Hematopoietic multipotent progenitor cell (in vitro differentiated cells): ENCODE measurements at regions not wholly inside any gene's neighbourhood (a gene's known extent, or its start where the extent isn't known, plus 50 kb on each side); places are given as distances from the start of the nearest gene placed in this dataset.

Experiments used
- DNase-seq, 3 donors: peaks; one replicate each; pipeline ENCODE4 v3.0.0-alpha.2; 2011 to 2015; ENCODE audit warnings: low read depth in 2 of 3, low spot score in 2 of 3

DNA sequence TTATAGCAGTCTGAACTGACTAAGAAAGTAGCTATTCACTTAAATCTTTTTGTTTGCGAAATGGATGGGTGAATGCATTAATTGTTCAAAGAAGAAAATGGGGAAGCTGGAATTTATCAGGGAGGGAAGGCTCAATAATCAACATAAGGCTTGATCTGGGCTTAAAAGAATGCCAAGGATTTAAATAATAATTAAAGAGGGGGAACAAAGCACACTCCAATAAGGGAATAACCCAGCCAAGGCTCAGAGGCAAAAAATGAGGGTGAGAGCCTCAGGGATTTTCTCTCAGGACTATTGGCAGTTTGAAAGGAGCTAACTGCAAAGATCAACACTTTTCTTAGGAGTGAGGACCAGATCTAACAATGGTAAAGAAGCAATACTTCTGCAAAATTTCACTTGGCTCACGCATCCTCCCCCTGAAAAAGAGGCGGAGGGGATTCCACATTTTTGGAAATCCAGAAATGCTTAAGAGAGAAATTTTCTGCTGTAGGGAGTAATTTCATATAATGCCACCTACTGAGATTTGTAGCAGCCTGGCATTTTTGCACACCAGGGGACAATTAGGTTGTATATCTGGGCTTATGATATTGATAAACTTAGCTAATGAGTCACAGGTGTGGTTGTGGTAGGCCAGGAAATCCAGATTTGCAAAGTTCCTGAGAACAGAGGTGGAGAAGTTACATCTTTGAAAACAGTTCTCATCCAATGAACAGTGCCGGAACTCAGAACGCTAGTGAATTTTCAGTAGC is 405.1 kb downstream of the TUSC7 start:
- DNase-seq = no peak

DNA sequence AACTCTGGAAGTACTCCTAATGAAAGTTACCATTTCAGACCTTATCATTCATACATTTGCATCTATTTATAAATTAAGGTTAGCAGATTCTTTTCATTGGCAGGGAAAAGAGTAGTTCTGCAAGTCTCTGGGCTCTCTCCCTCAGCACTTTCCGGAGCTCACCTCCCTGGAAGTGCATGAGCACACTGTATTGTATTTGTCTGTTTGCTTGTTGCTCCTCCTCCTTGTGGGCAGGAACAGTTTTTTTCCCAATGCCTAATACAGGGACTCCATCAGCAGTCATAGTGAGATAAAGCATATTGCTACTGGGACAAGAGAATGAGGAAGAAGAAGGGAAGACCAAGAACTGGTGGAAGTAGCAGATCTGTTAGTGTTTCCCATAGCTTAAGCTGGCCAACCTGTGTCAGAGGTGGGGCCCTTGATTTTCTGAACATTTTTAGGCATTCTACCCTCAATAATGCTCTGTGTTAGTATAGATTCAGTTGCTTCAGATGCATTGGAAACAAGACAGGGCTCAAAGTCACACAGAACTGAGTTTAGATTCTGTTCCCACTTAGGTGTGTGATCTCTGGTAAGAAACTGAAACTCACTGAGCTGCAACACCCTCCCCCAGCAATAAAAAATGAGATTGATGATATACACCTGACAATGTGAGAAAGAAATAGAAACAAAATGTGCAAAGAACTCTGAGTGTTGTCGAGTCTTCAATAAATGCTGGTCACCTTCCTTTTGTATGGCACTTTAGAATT is 407.8 kb downstream of the TUSC7 start:
- no peak for DNase-seq

DNA sequence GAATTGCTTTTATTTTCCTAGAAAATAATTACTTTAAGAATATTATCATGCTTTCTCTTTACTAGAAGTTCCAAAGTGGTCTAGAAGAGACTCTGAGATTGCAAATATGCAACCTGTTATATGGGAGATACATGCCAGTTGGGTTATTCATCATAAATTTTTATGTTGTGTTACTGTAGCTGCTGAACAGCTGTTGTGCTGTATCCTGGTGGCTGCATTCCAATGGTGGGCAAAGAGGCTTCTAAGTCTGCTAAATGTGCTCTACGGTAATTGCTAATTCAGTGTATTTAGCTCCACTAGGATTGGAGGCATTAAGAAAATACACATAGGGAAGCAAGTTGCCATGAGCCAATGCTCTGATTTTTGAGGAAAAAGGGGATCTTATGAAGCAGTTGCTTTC is 409.0 kb downstream of the TUSC7 start:
- DNase-seq = no peak

DNA sequence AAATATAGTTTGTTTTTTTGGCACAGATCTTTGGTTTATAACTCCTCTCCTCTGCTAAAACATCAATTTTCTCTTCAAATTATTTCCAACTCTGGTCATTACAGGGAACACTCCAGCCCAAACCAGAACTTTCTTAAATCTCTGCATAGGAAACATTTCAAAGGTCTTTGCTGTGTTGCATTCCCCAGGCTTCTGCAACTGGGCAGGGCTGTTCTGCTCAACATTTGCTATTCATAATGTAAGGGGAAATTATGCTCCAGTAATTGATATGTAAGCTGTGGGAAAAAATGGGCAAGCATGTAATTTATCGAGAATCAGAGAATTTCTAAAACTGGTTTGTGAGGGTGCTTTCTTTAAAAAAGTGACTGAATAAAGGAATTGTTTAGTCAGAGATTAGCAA is 410.4 kb downstream of the TUSC7 start:
- no peak for DNase-seq

DNA sequence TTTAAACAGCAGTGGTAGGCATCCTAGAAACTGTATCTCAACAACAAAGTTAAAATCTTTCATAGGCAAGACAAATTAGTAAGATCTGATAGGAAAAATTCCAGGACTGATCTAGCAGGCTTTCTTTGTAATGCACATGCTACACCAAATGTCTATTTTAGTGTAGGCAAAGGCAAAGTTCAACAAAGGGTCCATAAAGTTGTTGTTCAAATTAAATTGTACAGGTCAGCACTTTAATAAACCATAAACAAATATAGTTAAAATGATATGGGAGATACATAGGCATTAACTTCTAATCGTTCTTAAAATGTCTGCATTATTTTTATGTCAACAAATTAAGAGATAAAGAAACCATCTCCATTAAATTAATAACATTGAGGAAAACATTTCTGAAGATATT is 413.0 kb downstream of the TUSC7 start:
- DNase-seq = no peak

DNA sequence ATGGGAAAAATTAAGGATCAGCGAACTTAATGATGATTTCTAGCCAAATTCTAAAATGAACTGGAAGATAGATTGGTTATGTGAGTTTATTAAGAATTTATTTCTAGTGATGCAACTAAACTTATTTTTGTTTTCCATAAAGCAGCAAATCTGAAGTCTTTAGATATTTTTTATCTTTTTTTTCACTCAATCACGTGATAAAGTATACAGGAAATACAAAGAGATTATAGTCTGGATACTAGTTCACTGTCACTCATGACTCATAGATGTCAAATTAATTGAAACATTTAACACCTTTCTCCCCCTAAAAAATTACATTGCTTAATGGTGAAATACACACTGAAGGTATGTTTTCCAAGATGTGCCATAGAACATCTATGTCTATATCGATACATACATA is 416.9 kb downstream of the TUSC7 start:
- DNase-seq = no peak

DNA sequence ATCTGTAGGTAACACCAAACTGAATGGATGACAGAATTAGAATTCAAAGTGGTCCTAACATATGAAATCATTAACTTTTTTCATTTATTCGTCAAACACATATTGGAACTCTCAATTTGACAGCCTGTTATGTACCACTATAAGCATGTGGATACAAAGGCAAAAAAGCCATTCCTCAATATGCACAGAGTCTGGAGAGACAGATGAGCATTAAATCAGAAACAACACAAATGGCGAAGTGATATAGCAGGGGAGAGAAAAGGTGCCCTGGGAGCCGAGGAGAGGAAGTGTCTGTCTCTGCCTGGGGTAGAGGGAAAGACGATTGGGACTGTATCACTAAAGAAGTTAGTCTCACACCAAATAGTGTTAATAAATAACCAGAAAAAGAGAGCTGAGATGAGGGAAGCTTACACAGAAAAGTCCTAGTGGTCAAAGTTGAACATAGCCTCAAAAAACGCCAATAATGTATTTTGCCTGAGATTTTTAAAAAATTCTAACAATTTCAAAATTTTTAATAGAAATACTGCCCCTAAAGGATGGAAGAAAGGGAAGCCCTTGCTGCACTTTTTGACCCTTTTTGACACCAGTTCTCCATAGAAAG is 417.5 kb downstream of the TUSC7 start:
- DNase-seq = no peak

DNA sequence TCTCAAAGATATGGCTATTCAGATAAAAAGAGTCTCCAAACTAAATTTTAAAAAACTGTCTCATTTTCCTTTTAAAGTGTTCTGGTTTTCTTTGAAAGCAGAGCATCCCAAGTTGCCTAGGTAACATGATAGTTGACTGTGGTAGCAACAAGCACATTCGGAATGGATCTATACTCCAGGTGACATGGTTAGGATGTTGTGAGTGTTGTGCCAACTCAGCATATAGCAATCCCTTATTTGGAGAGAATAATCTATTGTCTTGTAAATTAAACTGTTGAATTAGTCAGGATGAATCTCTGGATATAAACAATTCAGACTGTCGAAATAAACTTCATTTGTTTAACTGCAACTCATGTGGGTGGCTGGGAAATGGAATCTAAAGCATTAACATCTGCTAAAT is 418.6 kb downstream of the TUSC7 start:
- DNase-seq = no peak

DNA sequence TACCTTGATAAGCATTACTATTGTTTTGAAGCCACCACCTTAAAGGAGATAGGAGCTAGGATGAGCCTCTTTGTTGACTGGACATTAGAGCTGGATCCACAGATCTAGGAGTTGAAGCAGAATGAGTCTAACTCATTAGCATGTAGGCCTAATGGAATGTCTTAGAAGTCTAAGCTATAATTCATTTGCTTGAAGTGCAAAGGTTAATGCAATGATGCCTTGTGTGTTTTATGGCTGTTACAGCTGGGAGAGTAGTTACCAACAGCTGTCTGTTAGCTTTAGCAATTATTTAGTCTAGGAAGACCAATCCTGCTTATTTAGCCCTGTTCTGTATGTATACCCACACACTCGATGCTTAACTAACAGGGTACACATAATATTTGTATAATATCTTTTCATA is 419.3 kb downstream of the TUSC7 start:
- DNase-seq = no peak

DNA sequence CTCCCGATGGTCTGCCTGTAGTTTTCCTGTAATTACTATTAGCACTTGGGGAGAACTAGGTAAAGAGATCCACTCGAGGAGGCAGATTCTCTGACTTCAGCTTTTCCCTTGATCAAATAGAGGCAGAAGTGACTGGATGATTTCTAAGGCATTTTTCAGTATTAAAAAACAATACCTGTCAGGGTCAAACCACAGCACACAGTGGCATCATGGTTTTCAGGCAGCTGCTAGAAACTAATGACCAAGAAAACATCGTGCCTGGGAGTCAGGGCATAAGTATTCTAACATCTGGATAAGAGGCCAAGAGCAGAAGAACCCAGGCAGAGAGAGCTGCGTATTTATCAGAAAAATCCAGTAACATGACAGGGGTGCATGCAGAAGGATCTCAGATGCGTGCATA is 419.9 kb downstream of the TUSC7 start:
- DNase-seq = no peak

DNA sequence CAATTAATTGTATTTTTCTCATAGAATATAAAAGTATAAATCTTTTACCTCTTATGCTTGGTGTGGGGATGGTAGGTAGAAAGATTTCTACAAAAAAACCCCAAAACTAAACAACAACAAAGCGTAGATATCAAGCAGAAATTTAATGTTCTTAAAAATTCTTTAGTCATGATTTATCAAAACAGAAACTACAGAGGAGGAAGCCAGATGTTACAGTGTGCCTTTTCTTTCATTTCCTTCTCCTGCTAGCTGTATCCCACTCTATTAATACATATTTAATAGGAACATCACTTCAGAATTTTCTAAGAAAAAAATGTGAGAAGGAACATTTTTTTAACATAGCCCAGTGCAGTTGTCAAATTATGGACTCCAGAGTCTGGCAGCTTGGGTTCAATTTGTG is 420.6 kb downstream of the TUSC7 start:
- DNase-seq = no peak

DNA sequence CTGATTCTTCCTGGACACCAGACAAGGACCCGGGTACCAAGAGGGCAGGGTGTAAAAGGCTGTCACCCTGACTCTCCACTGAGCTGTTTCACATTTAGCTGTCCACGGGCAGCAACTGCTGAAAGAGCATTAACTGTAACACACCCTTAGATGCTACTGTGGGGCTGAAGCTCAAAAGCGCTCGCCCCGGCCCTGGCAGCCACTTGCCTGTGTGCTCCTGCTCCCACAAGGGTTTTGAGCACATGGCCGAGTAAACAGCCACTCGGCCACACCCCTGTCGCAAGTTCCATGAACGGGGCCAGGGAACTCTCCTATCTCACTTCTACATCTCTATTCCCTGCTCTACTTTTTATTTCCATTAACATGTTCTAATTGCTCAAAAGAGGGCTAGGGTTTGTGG is 421.7 kb downstream of the TUSC7 start:
- DNase-seq = no peak

DNA sequence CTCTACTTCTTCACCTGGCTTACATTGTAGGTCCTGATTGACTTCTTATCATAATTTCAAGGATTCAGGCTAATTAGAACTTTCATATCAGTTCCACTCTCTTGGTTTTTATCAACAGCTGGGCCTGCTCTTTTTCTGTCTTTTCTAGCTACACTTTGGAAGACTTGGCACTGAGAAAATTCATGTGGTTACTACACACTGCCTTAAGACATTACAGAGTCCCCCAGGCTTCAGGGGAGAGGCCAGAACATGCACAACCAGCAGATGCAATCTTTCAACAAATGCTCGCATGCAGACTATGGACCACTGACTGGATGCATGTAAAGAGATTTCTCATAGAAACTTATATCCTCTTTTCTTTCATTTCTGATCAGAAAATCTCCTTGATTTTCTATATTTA is 423.5 kb downstream of the TUSC7 start:
- DNase-seq = no peak

DNA sequence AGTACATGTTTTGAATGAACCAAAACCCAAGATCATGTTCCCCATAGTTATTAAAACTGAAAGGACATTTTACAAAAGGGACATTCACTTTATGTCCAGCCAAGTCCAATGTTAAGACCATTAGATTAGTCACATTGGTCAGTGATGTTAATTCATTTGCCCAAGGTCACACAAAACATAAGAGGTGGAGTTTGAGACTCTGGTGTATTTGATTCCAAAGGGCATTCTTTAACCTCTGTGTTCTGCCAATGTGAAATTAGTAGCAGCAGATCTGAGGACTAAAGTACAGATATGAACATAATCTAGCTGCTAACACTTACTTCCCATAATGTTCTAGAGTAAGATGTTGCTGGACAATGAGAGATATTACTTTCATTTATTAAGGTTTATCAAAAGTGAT is 425.6 kb downstream of the TUSC7 start:
- DNase-seq = no peak

DNA sequence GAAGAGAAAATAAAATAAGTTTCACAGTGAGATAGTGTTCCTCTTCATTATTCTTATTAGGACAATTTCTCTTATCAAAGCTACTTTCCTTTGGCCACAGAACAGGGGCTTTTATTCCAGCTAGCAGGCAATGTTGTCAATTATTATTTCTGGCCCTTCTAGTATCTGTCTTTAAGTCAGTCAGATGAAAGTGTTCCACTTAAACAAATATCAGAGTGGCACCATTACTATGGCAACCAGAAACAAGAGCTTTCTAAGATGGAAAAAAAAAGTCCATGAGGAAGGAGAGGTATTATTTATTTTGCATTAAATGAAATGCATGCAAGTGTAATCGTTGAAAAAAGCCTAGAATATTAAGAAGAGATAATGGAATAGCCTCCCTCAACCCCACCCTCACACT is 426.4 kb downstream of the TUSC7 start:
- DNase-seq = no peak

DNA sequence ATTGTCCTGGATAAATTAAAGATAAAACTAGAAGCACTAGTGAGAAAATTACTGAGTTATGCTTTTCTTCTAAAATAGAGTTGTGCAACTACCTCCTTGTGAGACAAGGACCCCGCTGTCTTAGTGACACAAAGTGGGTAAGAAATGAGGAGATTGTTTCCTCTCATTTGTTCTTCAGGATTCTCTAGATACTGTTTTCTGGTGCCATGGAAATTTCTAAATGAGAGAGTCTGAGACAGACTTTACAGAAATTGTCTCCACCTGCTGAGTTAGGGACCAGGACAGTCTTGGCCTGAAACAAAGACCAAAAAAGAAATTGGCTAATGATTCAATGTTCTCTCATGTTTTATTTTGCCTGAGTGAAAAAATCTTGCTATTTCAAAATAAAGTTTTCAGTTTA is 427.5 kb downstream of the TUSC7 start:
- no peak for DNase-seq

DNA sequence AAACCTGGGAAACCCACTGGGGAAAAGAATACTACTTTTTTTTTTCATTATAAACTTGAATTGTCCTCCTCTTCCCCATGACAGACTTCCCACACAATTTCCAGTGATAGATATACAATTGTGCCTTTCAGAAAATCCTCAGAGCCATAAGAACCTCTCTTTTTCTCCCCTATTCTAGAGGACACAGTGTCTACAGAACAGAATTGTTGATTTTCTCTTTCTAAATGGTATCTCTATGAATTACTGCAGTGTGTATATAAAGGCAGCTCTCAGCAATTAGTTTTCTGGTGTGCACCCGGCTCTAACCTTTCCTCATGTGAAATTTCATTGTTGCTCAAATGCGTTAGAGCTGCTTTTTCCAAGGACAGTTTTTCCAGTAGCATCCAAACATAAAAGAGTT is 430.1 kb downstream of the TUSC7 start:
- no peak for DNase-seq

DNA sequence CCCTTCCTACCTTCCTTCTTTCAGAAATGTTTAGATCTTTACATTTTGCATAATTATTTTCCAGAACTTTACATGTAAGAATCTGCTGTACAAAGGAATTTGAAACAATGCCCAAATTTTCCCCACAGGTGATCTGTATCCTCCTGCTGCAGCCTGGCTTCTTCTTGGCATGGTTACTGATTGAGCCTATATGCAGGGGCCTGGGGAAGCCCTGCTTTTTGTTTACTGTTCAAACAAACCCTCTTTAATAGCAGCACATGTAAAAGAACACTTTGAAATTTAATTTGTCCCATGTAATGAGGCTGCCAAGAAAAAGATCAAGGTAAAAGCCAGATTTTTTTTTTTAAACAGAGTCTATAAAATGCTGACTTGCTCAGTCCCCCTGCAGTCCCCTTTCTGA is 432.2 kb downstream of the TUSC7 start:
- DNase-seq = no peak

DNA sequence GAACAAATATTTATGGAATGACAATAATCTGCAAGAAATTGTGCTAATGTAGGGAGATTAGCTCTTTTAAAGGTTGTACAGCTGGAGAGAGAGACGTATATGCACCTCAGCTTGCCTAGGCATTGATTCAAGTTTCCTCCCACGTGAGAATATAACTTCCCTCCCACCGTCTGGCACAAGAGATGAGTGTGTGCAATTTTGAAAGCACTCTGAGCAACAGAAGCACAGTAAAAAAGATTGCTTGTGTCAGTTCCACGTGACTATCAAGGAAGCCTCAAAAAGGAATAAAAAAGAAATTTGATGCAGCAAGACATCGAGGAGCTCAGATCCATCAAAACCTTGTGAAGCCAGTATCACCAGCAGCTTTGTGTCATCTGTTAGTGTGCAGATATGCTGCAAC is 435.3 kb downstream of the TUSC7 start:
- no peak for DNase-seq

DNA sequence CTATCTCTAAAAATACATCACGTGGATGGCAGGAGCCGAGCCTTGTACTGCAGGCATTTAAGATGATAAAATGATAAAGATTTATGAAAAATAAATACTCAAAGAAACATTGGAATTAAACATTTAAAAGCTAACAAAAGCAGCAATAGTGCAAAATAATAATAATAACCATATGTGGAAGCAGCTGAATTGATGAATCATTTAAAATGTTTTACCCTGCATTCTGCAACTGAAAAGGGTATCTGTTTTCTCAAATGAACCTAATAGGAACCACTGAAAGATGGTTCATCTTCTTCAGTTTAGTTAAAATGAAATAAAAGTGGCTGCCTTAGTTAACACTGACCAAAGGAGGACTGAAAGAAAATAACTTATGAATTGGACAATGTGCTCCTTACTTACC is 436.1 kb downstream of the TUSC7 start:
- no peak for DNase-seq

DNA sequence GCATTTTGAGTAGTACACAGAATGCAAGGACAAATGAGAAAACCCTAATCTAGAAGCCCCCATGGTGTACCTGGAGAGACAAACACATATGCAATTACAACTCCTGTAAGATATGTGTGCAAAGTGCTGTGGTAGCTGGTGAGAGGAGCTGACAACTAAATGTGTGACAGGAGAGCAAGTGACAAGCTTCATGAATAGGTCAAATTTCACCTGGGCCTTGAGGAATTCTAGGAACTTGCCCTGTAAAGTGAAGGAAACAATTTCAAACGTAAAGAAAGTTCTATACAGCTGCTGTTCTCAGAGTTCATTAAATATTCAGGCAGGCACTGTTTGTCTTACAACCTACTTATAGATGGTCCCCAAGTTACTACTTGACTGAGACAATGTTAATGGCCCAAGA is 437.0 kb downstream of the TUSC7 start:
- no peak for DNase-seq

DNA sequence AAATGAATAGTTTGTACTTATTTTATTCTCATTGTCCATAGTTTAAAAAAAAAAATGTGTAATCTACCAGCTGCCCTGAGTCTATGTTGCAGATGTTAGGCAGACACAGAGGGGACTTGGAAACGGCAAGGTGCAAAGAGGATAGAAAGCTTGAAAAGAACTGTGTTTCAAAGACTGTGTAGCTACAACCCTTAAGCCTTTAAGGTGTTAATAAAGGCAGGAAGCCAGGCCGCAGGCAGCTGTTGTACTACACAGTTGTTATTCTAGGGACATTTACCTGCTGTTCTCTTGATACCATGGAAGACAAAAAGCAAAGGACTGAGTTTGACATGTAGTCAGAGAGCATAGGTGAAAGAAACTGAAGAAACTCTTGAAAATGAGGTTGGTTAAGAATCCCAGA is 440.0 kb downstream of the TUSC7 start:
- no peak for DNase-seq
